Skin of body (tissue), 1 donor: ENCODE measurements at regions not wholly inside any gene's neighbourhood (a gene's known extent, or its start where the extent isn't known, plus 50 kb on each side); places are given as distances from the start of the nearest gene placed in this dataset.

ENCODE experiments used
- DNase-seq: peaks from one replicate; lab custom pipeline; 2025; lab: John Stamatoyannopoulos, UW

DNA sequence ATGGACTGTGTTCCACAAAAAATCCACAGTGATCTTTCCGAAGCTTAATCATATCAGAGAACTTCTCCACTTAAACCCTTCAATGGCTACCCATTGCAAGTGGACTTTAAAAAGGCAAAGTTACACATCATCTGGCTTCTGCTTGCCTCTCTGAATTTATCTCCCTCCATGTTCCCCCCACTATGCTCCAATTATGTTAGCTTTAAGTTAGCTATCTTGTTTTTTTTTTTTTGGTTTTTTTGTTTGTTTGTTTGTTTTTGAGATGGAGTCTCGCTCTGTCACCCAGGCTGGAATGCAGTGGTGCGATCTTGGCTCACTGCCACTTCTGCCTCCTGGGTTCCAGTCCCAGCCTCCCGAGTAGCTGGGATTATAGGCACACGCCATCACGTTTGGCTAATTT, 166.4 kb upstream of the ADGRL2 start:
- DNase-seq = no peak

DNA sequence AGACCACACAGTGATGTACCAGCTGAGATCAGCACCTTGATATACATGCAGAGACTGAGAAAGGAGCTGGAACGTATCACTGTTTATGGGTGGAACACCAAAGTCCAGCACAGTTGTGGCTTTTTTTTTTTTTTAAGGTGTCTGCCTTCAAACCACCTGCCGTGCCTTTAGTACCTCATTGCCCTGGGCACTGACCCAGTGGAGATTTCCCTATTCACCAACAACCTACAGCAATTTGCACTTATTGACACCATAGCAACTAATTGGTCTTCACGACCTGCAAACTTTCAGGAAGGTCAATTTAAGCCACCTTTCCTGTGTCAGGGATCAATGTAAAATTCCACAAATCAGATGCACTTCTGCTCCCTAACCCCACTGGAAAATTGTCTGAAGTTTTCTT, 181.6 kb upstream of the ADGRL2 start:
- no peak for DNase-seq

- no peak for DNase-seq
These were observed 182.4 kb upstream of the ADGRL2 start for GRCh38 chr1:81618376-81618775.

DNA sequence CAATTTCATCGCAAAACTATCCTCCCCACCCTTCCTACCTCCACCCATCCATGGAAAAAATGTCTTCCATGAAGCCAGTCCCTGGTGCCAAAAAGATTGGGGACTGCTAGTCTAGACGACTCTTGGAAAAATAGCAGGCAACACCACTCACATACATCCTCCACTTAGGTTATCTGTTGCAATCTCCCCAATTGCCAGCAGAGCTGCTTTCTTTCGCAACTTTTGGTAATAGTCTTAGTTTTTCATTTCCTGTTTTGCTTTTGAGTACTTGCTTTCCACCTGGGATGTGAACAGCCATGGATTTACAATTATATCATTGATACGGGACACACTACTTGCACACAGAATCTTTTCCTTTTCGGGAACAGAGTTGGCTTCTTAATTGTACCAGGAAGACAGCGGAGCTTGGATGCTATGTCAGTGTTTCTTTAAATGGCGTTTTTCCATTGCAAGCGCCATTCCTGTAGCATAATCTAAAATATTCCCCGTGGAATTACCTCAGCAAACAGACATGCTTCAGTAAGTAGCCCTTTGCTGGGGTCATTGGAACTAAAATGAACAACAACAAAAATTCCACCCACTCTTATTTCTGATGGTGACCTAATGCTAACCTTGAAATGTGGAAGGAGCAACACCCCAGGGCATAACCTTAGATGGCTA, 183.3 kb upstream of the ADGRL2 start:
- DNase-seq = no peak

- DNase-seq = no peak
These were observed 186.9 kb upstream of the ADGRL2 start for GRCh38 chr1:81613803-81614202.

DNA sequence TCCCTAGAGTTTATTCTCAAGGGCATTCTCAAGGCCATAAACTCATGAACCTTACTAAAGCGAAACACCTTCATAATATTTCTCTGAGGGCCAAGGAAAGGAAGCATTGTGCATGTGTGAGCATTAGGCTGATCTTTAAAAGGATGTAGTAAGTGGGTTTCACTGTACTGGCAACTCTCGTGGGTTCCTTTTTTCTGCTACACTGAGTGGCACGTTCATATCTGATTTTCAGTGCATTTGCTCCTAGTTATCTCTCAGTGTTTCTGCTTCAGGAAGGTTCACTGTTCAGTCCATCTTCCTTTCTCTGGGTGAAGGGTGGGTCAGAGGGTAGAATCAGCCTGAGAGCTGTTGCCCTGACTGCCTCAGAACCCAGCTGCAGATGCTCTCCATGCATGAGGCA, 192.8 kb upstream of the ADGRL2 start:
- DNase-seq = no peak

GRCh38 chr1:81607086-81607485, 193.6 kb upstream of the ADGRL2 start:
- DNase-seq = no peak

GRCh38 chr1:81606656-81607055, 194.1 kb upstream of the ADGRL2 start:
- no peak for DNase-seq

- no peak for DNase-seq
These were observed 195.7 kb upstream of the ADGRL2 start for GRCh38 chr1:81605023-81605422.

DNA sequence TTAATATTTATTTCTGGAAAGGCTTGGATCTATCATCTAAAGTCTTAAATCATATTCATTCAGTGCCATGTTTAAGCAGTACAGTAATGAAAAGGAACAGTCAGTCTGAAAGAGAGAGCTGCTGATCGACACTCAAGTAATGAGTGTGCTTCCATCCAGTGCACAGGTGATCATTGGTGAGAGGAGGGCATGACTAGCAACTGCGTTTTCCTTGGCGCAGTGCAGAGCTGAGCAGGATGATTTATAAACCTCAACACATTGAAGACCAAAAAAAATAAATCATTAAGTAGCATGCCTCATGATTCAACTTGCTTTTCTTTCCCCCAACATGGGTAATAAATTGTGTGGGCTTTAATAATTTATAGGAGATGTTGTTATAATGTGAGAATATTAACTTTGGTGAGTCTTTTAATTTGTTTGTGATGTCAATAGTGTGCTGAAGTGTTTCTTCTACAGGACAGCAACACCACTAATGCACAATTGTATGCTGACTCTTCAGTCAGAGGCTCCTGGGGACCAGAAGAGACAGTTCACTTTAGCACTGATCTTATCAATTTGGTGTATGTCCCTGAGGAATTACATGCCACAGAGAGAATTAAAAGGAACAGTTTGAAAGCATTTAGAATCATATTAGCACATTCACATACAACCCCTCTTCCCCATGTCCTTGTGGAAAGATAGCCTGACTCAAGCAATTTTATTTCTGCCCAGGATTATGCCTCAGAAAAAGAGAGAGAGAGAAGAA, 199.7 kb upstream of the ADGRL2 start:
- no peak for DNase-seq

DNA sequence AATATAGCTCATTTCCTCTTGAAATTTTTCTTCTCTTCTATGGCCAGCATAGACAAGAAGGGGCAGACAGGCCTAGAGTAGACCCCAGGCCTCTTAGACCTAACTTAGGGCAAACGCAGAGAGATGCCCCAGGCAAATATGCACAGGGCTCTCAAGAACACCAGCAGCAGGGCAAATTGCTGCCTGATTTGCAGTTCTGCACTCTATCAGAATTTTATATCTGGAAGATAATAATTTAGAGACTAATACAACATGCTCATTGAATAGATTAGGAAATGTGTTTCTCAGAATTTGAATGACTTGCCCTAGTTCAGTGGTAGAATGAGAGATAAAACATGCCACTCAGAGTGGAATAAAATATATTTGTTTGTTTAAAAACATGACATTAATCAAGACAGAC, 200.4 kb upstream of the ADGRL2 start:
- DNase-seq = no peak

GRCh38 chr1:81598623-81599022, 202.1 kb upstream of the ADGRL2 start:
- DNase-seq = no peak

DNA sequence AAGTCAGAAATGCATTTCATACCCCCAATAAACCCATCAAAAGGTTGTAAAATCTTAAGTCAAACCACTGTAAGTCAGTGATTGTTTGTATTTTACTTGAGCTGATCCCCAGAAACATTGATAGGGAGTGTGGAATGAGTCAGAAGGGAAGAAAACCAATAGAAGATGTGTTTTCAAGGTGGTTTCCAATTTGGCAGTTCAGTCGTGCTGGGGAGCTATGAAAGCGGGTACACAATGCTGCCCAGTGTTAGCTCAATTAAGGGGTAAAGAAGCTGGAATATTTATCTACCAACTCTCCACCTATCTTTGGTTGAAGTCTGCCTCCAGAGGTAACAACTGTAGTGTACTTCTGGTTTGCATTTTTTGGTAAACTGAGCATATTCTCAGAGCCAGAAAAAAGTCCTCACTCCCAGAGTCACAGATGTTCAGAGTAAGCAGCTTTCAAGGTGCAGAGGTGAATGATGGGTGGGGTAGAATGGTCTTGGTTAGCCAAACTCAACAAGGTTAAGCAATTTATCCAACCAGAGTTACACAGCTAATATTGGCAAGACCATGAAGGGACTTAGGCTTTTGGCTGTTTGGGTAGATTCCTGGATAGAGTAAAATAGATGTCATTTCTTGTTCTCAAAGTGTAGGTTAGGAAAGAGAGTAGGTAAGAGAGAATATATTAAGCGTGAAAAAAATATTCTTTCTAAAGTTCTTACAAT, 202.9 kb upstream of the ADGRL2 start:
- no peak for DNase-seq

DNA sequence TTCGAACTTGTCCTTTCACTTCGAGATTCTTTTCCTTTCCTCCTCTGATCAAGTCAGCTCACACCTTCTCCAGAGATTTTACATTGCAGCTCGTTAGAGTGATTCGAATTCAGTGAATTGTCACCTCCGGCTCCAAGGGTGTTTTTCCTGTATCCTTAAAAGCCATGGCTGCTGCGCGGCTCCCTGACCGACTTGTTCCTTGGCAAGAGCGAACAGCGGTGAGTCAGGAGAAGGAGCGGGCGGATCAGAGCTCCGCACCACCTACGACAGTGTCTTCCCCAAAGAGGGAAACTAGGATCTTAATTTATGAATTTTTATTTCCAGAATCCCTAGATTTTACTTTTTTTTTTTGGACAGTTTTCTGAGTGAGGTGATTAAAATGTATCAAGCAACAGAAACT, 204.4 kb upstream of the ADGRL2 start:
- no peak for DNase-seq

GRCh38 chr1:81594206-81594605, 206.5 kb upstream of the ADGRL2 start:
- DNase-seq = no peak

GRCh38 chr1:81592233-81592632, 208.5 kb upstream of the ADGRL2 start:
- DNase-seq = no peak

- DNase-seq = no peak
These were observed 210.6 kb upstream of the ADGRL2 start for GRCh38 chr1:81590171-81590570.

GRCh38 chr1:81588149-81588548, 212.6 kb upstream of the ADGRL2 start:
- DNase-seq = no peak

GRCh38 chr1:81587426-81587825, 213.3 kb upstream of the ADGRL2 start:
- no peak for DNase-seq

DNA sequence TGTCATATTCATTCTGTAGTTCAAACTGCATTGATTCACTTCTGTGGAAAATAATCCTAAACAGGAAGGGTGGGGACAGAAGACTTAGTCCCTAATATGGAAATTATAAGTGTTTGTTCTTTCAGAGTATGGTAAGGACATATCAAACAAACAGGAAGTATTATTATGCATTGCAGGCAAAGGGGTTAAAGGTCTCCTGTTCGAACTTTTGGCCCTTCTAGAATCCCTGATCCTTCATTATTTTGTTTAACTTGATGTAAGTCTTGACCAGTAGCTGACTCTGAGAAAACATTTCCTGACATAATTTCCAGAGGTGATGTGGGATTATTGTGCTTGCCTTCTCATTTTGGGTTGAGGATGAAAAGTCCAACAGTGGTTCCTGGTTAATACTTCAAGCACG, 215.4 kb upstream of the ADGRL2 start:
- DNase-seq = no peak

DNA sequence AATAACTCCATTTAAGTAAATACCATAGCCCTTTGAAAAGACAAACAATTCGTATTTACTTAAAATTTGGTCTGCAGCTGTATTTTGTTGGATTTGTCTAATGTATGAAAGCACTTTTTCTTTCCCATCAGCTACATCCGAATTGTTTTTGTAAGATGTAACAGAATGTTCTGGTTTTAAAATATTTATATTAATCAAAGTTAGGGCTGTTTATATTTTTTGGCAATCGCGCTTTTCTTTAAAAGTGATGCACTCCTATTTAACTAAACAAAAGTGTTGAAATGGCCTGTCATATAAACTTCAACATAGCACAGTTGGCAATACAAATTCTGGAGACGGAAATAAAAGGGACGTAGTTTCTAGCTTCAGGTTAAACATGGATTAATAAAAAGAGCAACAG, 216.3 kb upstream of the ADGRL2 start:
- DNase-seq = no peak

DNA sequence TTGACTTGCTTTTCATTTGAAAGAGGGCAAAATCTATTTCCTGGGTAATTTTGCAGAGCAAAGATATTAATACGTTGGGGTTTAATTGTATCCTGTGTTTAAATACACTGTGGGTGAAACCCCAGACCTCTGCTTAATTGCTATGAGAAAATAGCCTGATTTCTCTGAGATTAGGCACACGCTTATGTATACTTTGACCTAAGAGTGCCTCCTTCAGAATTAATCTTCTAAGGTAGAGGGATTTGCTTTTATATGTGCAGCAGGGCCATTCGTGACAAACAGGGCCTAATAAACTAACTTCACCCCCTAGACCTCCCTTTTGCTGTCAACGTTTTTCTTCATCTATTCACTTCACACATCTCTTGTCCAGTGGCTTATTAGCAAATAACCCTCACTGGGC, 216.9 kb upstream of the ADGRL2 start:
- DNase-seq = no peak

GRCh38 chr1:81582467-81582986, 218.2 kb upstream of the ADGRL2 start:
- DNase-seq = no peak
